GM21390 (cell line): ENCODE measurements at regions not wholly inside any gene's neighbourhood (a gene's known extent, or its start where the extent isn't known, plus 50 kb on each side); places are given as distances from the start of the nearest gene placed in this dataset.
A peak's percentile ranks its signal among the peaks of the same experiment; 100 is the strongest.
"Not testable (repeated sequence)": the region's sequence is repeated elsewhere in the genome, so short reads cannot be mapped to it uniquely, and the experiment has no call there.

Source experiments
- ATAC-seq: cut with Tn5 transposase; IDR thresholded peaks from one replicate; pipeline ENCODE4 v1.9.1; 2021; ENCODE audit not compliant: unreplicated experiment

DNA sequence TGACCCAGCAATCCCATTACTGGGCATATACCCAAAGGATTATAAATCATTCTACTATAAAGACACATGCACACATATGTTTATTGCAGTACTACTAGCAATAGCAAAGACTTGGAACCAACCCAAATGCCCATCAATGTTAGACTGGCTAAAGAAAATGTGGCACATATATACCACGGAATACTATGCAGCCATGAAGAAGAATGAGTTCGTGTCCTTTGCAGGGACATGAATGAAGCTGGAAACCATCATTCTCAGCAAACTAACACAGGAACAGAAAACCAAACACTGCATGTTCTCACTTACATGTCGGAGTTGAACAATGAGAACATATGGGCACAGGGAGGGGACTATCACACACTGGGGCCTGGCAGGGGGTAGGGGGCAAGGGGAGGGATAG, 183.0 kb downstream of the HACE1 start:
- not testable (repeated sequence) for ATAC-seq

DNA sequence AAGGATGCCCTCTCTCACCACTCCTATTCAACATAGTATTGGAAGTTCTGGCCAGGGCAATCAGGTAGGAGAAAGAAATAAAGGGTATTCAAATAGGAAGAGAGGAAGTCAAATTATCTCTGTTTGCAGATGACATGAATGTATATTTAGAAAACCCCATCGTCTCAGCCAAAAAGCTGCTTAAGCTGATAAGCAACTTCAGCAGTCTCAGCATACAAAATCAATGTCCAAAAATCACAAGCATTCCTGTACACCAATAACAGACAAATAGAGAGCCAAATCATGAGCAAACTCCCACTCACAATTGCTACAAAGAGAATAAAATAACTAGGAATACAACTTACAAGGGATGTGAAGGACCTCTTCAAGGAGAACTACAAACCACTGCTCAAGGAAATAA, 184.6 kb downstream of the HACE1 start:
- ATAC-seq = not testable (repeated sequence)

DNA sequence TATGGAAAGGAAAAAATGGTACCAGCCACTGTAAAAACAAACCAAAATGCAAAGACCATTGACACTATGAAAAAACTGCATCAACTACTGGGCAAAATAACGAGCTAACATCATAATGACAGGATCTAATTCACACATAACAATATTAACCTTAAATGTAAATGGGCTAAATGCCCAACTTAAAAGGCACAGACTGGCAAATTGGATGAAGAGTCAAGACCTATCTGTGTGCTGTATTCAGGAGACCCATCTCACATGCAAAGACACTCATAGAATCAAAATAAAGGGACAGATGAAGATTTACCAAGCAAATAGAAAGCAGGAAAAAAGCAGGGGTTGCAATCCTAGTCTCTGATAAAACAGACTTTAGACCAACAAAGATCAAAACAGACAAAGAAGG, 186.6 kb downstream of the HACE1 start:
- not testable (repeated sequence) for ATAC-seq

DNA sequence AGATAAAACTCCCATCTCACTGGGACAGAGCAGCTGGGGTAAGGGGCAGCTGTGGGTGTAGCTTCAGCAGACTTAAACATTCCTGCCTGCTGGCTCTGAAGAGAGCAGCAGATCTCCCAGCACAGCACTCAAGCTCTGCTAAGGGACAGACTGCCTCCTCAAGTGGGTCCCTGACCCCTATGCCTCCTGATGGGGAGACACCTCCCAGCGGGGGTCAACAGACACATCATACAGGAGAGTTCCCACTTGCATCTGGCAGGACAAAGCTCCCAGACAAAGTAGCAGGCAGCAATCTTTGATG, 188.2 kb downstream of the HACE1 start:
- not testable (repeated sequence) for ATAC-seq

DNA sequence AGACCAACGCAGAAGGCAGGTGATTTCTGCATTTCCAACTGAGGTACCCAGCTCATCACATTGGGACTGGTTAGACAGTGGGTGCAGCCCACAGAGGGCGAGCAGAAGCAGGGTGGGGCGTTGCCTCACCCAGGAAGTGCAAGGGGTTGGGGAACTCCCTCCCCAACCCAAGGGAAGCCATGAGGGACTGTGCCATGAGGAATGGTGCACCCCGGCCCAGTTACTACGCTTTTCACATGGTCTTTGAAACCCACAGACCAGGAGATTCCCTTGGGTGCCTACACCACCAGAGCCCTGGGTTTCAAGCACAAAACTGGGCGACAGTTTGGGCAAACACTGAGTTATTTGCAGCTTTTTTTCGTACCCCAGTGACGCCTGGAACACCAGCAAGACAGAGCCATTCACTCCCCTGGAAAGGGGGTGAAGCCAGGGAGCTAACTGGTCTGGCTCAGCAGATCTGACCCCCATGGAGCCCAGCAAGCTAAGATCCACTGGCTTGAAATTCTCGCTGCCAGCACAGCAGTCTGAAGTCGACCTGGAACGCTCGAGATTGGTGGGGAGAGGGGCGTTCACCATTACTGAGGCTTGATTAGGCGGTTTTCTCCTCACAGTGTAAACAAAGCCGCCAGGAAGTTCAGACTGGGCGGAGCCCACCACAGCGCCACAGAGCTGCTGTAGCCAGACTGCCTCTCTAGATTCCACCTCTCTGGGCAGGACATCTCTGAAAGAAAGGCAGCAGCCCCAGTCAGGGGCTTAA, 188.7 kb downstream of the HACE1 start:
- ATAC-seq = not testable (repeated sequence)

DNA sequence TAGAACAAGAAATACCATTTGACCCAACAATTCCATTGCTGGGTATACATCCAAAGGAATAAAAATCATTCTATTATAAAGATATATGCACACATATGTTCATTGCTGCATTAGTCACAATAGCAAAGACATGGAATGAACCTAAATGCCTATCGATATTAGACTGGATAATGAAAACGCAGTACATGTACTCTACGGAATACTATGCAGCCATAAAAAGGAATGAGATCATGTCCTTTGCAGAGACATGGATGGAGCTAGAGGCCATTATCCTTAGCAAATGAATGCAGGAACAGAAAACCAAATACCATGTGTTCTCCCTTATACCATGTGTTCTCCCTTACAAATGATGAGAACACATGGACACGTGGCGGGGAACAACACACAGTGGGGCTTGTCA, 190.2 kb downstream of the HACE1 start:
- ATAC-seq = no peak

DNA sequence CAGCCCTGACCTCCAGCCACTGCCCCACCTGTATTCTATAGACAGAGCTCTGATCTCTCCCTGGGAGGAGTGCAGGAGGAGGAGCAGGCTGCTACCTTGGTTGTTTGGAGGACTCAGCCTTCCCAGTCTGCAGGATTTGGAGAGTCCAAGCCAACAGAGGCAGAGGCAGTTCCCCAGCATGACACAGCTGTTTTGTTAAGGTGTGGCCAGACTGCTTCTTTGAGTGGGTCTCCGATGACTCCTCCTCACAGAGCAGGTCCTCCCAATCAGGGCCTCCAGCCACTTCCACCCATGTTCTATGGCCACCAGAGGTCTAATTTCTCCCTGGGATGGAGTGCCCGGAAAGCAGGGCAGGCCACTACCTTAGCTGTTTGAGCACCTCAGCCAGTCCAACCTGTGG, 203.5 kb downstream of the HACE1 start:
- no peak for ATAC-seq

DNA sequence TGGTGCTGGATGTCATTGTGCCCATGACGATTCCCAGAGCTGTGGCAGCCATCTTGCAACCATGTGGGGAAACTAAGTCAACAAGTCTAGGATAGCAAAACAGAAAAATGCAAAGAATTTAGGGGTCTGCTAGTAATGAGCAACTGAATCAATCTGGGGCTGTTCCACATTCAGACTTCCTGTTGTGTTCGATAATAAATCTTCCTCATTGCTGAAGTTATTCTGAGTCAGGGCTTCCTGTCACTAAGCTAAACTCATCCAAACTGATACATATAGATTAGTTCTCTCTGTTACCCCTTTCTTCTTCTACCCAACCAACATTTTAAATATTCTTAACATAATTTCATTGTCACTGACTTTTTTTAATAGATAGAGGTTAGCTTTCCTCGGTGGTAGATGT, 205.9 kb downstream of the HACE1 start:
- no peak for ATAC-seq

DNA sequence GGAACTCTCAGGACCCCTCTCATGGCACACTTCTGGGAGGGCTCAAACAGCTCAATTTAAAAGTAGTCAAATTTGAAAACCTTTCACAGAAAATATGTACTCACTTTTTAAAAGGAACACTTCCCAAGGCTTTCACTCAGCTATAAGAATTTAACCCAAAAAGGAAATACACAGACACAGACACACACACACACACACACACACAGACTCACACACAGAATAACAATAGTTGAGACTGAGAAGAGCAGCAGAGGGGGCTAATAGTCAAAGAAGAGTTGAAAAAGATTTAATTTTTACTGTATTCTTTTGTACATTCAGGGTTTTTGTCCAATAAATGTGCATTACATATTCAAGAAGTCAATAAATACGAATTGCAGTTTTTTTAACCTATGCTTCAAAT, 211.4 kb downstream of the HACE1 start:
- no peak for ATAC-seq

DNA sequence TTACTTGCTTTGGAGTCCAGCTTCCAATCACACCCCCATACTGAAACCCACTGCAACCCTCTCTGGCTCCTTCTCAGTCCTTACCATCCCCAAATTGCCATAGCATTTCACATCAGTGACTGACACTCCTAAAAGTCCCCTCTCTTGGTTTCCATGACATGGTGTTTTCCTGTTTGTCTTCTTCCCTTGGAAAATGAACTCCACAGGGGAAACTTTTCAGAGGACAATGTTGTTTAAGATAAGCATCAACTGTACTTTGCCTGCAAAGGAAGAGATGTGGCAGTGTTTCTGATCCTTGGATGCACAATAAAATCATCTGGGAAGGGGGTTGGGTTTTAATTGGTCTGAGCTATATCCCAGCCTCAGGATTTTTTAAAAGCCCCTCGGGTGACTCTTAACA, 214.9 kb downstream of the HACE1 start:
- no peak for ATAC-seq

DNA sequence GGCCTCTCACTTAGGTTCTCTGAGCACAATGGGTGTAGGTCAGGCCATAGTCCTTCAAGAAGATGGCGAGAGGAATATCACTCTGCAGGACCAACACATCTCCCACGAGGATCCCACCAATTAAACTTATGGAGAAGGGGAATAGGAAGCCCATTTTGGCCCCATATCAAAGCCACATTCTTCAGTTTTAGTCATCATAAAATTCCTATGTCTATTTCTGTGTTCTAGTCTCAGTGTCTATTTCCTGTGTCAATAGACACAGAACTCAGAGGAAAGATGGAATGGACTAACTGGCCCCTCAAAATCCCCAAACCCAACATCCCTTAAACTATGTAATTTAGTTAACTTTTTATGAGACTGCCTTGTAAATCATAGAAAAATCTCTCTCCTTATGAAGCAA, 216.8 kb downstream of the HACE1 start:
- ATAC-seq = no peak

DNA sequence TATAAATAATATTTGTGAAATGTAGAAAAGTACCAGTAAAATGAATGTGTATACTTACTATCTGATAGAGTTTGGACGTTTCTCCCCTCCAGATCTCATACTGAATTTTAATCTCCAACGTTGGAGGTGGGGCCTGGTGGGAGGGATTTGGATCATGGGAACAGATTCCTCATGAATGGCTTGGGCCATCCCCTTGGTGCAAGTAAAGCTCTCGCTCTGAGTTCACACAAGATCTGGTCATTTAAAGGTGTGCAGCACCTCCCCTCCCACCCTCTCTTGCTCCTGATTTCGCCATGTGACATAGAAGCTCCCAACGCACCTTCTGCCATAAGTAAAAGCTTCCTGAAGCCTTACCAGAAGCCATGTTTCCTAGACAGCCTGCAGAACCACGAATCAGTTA, 219.0 kb downstream of the HACE1 start:
- no peak for ATAC-seq

DNA sequence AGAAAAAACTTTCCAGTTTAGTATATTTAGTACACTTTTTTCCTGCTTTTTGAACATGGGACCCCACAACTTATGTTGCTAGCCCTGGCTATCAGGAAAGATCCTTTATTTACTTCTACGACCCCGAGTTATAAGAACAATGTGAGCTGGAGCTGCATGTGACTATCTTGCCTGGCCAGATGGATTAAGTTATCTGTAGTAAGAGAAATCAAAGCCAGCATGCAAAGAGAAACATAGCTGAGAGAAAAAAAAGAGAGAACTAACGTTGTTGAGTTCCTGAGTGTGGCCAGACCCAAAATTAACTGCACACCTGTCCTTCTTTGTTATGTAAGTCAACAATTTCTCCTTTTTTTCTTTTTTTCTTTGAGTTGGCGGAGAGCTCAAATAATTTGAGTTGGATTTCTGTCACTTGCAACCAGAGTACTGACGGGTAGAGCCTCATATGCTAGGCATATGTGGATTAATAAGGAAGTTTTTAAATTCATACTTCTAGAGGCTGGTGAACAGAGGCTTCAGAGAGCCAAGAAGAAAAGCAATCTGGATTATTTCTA, 219.5 kb downstream of the HACE1 start:
- no peak for ATAC-seq

DNA sequence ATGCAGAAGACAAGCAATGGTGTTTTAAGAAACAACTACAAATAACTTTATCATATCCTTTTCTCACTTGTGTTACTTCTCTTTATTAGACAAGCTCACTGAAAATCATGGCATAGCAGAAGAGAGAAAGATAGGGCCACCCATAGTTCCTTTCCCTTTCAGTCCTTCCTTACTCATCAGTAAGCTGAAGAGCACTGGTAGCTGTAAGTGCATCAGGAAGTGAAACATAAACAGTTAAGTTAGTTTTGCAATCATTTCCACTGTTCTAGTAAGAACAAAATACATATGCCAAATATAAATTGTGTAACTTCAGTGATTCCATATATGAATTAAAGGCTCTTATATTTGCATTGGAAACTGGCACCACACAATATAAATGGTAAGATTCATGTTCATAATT, 220.1 kb downstream of the HACE1 start:
- peak; percentile 97 for ATAC-seq

DNA sequence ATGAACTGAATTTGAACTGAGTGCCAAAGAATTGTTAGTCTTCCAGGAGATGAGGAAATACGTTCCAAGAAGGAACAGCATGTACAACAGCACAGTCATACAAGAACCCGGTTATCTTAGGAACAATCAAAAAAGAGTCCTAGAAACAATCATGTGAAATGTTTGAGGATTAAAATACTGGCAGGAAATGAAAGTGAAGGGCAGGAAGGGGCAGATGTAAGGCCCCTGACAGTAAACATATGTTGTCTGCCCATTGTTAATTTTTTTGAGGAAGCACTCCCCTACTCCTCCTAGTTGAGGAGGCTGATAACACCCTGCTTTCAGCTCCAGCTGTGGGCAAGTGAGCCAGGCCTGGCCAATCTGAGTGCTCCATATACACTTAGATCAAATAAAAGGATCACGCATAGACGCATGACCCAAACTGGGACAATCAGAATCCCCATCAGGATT, 220.9 kb downstream of the HACE1 start:
- ATAC-seq = no peak

DNA sequence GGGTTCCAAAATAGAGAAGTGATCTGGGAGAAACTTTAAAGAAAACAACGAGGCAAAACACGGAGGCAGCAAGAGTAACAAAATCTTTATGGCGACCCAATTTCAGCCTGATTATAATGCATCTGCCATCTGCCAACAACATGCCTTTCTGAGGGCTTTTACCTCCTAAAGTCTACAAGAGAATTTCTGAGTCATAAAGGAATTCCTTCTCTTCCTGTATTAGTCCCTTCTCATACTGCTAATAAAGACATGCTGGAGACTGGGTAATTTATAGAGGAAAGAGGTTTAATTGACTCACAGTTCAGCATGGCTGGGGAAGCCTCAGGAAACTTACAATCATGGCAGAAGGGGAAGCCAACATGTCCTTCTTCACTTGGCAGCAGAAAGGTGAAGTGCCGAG, 226.6 kb downstream of the HACE1 start:
- no peak for ATAC-seq

DNA sequence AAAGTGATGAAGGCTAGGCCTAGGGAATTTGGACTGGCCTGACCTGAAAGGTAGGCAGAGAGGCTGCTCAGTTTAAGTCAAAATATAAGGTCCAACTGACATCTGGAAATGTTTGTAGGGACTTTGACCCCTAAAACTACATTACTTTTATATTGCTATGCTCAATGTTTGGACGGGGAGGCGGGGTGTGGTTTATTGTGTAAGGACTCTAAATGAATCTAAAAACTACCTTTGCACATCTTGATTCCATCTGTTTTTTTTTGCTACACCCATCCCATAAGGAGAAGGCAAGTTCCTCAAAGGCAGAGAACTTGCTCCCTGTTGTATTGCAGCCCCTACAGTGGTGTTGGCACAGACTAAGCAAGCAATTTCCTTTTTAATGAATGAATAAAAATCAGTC, 227.1 kb downstream of the HACE1 start:
- no peak for ATAC-seq

DNA sequence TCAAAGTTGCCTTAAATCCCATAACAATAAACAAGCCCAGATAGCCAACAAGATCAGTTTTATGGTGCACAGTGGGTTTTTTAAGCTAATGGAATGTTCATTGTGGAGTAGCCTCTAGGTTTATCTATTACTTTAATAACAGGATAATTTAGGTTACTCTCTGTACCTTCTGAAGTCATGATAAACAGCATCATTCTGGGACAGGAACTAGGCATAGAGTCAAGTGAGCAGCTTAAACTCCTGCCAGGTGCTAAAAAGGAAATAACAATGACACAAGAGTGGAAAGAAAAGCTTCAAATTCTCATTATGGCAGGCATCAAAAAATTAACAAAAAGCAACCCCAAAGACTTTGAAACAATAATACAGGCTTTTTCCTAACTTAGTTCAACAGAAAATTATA, 228.8 kb downstream of the HACE1 start:
- ATAC-seq = no peak

DNA sequence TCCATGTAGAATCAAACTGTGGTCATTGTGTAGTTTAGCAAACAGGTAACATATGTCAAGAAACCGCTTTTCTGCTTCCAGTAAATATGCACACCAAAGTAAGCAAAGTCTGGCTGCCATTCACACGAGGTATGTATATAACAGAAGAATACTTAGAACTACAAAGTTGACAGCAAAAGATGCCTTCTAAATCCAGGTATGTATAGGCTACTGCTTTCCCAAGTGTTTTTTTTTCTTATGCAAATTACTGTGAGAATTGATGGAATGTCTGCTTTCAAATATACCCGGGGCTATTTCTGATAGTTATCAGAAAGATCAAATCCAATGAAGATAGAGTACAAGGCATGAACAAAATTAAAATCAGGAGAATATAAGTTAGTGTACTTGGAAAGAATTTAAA, 229.2 kb downstream of the HACE1 start:
- ATAC-seq = no peak

DNA sequence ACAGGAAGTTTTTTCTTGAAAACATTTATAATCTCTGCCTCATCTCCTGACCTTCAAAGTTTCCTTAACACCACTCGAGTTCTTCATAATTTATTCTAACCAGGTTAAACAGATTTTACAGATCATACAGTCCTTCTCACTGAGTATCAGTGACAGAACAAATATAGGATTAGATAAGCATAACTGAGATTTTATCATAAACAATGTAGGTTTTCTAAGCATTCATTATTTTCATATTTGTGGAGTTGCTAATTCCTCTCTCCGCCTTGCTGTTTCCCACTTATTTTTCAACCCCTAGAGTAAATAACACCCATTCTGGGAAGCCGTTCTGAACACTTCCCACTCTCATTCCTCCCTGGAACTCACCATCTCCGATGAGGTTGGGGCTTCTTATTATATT, 229.9 kb downstream of the HACE1 start:
- no peak for ATAC-seq

DNA sequence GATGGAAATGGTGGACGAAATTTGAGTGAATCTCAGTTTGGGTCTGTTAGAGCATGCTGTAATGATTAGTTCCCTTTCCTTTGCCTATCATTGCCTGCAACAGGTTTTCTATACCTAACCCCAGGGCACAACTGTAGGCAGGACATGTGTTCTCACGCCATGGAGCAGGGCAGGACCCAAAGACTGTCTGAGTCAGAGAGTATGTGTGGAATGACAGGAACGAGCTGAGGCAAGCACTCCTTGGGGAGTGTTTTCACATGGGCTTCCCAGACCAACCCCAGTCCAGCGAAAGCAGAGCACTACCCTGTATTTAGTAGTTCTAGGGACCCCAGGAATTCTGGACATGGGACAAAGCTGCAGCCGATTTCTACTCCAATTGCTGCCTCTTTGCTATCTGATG, 234.2 kb downstream of the HACE1 start:
- no peak for ATAC-seq

DNA sequence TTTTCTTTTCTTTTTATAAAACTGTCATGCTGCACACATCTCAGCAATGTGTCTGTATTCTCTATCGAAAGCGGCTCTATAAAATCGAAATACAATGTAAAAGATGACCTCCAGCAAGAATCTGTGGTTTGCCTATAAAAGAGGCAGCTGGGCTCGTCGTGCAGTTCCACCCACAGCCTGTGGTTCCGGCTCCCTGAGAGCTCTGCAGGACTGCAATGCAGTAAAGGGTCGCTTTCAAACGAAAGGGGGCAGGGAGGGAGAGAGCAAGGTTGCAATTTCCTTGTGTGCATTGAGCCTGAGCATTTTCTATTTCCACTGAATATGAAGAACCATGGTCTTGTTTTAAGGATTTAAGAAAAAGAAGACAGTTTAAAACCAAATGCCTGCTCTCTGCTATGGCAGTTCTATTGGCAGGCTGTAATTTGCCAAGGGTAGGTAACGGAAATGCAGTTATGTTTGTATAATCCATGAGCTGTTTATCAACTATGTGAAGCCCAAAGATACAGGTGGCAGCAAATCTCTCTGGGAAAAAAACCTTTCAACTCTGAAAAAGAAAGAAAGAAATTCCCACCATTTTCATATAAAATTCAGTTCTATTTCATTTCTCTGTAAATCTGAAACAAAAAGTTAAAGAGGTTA, 236.5 kb downstream of the HACE1 start:
- no peak for ATAC-seq

DNA sequence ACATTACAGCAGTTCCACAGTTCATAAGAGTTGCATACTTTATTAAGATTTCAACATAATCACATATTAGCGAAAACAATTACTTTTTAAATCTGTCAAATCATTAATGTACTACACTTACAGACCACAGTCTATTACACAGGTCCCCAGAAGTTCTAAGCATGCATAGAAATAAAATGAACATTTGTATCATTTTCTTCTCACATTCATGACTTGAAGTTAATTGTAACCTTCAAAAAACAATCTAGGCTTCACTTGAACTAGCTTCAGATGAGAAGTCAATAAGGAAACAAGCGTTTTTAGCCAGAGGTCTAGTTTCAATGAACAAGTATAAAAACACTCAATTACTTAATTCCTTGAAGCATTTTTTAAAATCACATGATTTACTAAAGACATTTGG, 238.3 kb downstream of the HACE1 start:
- ATAC-seq = no peak
